ENCODE measurements at regions not wholly inside any gene's neighbourhood (a gene's known extent, or its start where the extent isn't known, plus 50 kb on each side); places are given as distances from the start of the nearest gene placed in this dataset.

DNA sequence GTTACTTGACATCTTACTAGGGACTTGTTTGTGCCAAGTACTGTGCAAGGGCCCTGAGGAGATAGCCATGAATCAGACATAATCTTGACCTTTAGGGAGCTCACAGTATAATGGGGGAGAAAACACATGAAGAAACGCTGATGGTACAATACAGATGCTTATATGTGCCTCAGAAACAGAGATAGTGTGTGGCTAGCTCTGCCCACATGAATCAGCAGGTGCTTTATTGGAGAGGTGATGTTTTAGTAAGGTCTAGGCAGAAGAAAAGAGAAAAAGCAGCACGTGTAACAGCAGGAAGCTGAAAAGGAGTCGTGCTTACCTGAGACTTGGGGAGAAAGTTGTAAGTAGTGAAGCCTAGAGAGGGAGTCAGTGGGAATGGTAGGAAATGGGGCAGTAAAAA lies 60.6 kb upstream of the LMO4 start:
- DNase-seq (ENCODE audit: extremely low read depth in 1 of 4, low spot score in 3 of 4) (no peak), FAIRE-seq (no peak), ATAC-seq (no peak)
- intact Hi-C loops (cut with micrococcal nuclease) (no loop called here), in situ Hi-C loops (cut with MboI) (no loop called here)
- 0% methylated on average over 3 of the region's 3 CpGs for WGBS (ENCODE audit: insufficient coverage, low coverage, missing lambda C conversion rate)
- BruUV-seq (replicated peaks), result no TSS peak
- H3K4me1 ChIP-seq (replicated peaks in 1 of 2; ENCODE audit: control insufficient read depth in 2 of 2, insufficient read depth in 2 of 2, low read length in 2 of 2), result no peaks in the 10 kb centered on the region
- H3K9me1 ChIP-seq (ENCODE audit: control insufficient read depth, insufficient read depth, low read length), result no peaks in the 10 kb centered on the region
- no peak overlapping the region for H3K27ac ChIP-seq (ENCODE audit: extremely low read depth, low read depth, low read length)
- TF ChIP-seq ZNF780A (CRISPR knock-in tag; IDR thresholded peaks at IDR 0.05), result no peak
- TF ChIP-seq JUN (IDR thresholded peaks at IDR 0.05; ENCODE audit: borderline replicate concordance, low read depth, low read length), result no peak
- no peak for TF ChIP-seq JUN (CRISPR knock-in tag; IDR thresholded peaks at IDR 0.05; ENCODE audit: borderline replicate concordance)
- no peak for TF ChIP-seq U2AF2 (optimal IDR thresholded peaks at IDR 0.05; ENCODE audit: low read depth, low read length)
- no peak for TF ChIP-seq HDAC1 (IDR thresholded peaks at IDR 0.05)
- TF ChIP-seq, protein P1, sequence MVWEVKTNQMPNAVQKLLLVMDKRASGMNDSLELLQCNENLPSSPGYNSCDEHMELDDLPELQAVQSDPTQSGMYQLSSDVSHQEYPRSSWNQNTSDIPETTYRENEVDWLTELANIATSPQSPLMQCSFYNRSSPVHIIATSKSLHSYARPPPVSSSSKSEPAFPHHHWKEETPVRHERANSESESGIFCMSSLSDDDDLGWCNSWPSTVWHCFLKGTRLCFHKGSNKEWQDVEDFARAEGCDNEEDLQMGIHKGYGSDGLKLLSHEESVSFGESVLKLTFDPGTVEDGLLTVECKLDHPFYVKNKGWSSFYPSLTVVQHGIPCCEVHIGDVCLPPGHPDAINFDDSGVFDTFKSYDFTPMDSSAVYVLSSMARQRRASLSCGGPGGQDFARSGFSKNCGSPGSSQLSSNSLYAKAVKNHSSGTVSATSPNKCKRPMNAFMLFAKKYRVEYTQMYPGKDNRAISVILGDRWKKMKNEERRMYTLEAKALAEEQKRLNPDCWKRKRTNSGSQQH (CRISPR knock-in tag; IDR thresholded peaks at IDR 0.05), result no peak
- TF ChIP-seq RBM39 (optimal IDR thresholded peaks at IDR 0.05; ENCODE audit: low read depth, low read length), result no peak
- no peak for TF ChIP-seq HDGF (IDR thresholded peaks at IDR 0.05)
- TF ChIP-seq CHD4 (IDR thresholded peaks at IDR 0.05; ENCODE audit: insufficient read depth, insufficient replicate concordance, low read depth, low read length, poor library complexity, severe bottlenecking), result no peak
- TF ChIP-seq, protein P2, sequence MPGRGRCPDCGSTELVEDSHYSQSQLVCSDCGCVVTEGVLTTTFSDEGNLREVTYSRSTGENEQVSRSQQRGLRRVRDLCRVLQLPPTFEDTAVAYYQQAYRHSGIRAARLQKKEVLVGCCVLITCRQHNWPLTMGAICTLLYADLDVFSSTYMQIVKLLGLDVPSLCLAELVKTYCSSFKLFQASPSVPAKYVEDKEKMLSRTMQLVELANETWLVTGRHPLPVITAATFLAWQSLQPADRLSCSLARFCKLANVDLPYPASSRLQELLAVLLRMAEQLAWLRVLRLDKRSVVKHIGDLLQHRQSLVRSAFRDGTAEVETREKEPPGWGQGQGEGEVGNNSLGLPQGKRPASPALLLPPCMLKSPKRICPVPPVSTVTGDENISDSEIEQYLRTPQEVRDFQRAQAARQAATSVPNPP (IDR thresholded peaks at IDR 0.05; ENCODE audit: borderline replicate concordance, insufficient read depth, insufficient read length), result no peak
- no peak for TF ChIP-seq SRSF1 (IDR thresholded peaks at IDR 0.05; ENCODE audit: low read depth, low read length)
- TF ChIP-seq, protein P3, sequence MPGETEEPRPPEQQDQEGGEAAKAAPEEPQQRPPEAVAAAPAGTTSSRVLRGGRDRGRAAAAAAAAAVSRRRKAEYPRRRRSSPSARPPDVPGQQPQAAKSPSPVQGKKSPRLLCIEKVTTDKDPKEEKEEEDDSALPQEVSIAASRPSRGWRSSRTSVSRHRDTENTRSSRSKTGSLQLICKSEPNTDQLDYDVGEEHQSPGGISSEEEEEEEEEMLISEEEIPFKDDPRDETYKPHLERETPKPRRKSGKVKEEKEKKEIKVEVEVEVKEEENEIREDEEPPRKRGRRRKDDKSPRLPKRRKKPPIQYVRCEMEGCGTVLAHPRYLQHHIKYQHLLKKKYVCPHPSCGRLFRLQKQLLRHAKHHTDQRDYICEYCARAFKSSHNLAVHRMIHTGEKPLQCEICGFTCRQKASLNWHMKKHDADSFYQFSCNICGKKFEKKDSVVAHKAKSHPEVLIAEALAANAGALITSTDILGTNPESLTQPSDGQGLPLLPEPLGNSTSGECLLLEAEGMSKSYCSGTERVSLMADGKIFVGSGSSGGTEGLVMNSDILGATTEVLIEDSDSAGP (CRISPR knock-in tag; IDR thresholded peaks at IDR 0.05), result no peak
- no peak for TF ChIP-seq KLF13 (tag; IDR thresholded peaks at IDR 0.05; ENCODE audit: borderline replicate concordance, low read depth)
- no peak for TF ChIP-seq SMARCA5 (IDR thresholded peaks at IDR 0.05)
- no peak for TF ChIP-seq POLR3A (IDR thresholded peaks at IDR 0.05; ENCODE audit: borderline replicate concordance, extremely low read depth, insufficient read depth, insufficient read length)
- TF ChIP-seq ZNF143 (CRISPR knock-in tag; IDR thresholded peaks at IDR 0.05), result no peak
- no peak for TF ChIP-seq RAD21 (CRISPR knock-in tag; conservative IDR thresholded peaks at IDR 0.05 in 1 of 2, IDR thresholded peaks at IDR 0.05 in 1 of 2)
- TF ChIP-seq MEF2A (IDR thresholded peaks at IDR 0.05; ENCODE audit: control insufficient read depth, low read depth, low read length), result no peak
- H3K79me2 ChIP-seq (ENCODE audit: control insufficient read depth, insufficient read depth, low read length), result no peaks in the 10 kb centered on the region
- H3K36me3 ChIP-seq (ENCODE audit: control insufficient read depth, insufficient read depth, low read length), result no peaks in the 10 kb centered on the region
- H2AFZ ChIP-seq (ENCODE audit: low read depth, low read length), result no peak overlapping the region
- H3K9ac ChIP-seq (ENCODE audit: insufficient read depth in 1 of 2, low read depth in 2 of 2, low read length in 2 of 2), result no peak overlapping the region
- no peak overlapping the region for H3K4me3 ChIP-seq
- H3K9me3 ChIP-seq (replicated peaks; ENCODE audit: control insufficient read depth, insufficient read depth, low read depth, low read length), result no peaks in the 10 kb centered on the region
- H3K4me2 ChIP-seq (ENCODE audit: insufficient read depth, low read length), result no peak overlapping the region
- H3K27me3 ChIP-seq (ENCODE audit: control insufficient read depth in 2 of 2, insufficient read depth in 2 of 2, low read length in 2 of 2), result peaks cover 0 to 4% of the 10 kb centered on the region in 2 experiments; a peak in 1 of 5 replicates
- POLR2A ChIA-PET, result no interaction called here
- H4K20me1 ChIP-seq (replicated peaks; ENCODE audit: control insufficient read depth, insufficient read depth, low read length), result no peaks in the 10 kb centered on the region; the same call in 1 of the 2 replicates
- CTCF ChIA-PET (ENCODE audit: low intra/inter-chr PET ratio), result no interaction called here
